Neural cell (in vitro differentiated cells): ENCODE measurements at regions not wholly inside any gene's neighbourhood (a gene's known extent, or its start where the extent isn't known, plus 50 kb on each side); places are given as distances from the start of the nearest gene placed in this dataset.

ENCODE experiments used
- H2AFZ ChIP-seq: fragments of 200-600, 300-800 bp; sonication (generic), shearing (Covaris generic); 2 replicates; pipeline ENCODE4 v1.6.0; 2014; ENCODE audit warnings: low read depth, mild to moderate bottlenecking, antibody characterized with exemption, low read length, moderate library complexity
- H3F3A ChIP-seq: fragments of 200-600 bp; shearing (Covaris generic); 2 replicates; pipeline ENCODE4 v1.6.1; 2016; ENCODE audit warnings: mild to moderate bottlenecking, moderate library complexity, mixed read lengths, antibody characterized with exemption, low read length; ENCODE audit not compliant: insufficient read depth, poor library complexity, severe bottlenecking
- H3K27ac ChIP-seq: fragments of 200-600, 300-800 bp; sonication (generic), shearing (Covaris generic); 2 replicates; pipeline ENCODE4 v1.5.1; 2014; ENCODE audit warnings: mild to moderate bottlenecking, low read length, moderate library complexity
- H3K27me3 ChIP-seq: fragments of 300-800, 200-600 bp; sonication (generic), shearing (Covaris generic); 2 replicates; pipeline ENCODE4 v1.6.0; 2014; ENCODE audit warnings: mild to moderate bottlenecking, low read depth, low read length, moderate library complexity; ENCODE audit not compliant: insufficient read depth
- H3K36me3 ChIP-seq: fragments of 300-800, 200-600 bp; sonication (generic), shearing (Covaris generic); 2 replicates; pipeline ENCODE4 v1.5.1; 2014; ENCODE audit warnings: mild to moderate bottlenecking, antibody characterized with exemption, low read length, moderate library complexity; ENCODE audit not compliant: insufficient read depth
- H3K4me2 ChIP-seq: fragments of 300-800, 200-600 bp; sonication (generic), shearing (Covaris generic); 2 replicates; pipeline ENCODE4 v1.6.0; 2014; ENCODE audit warnings: mild to moderate bottlenecking, low read length
- H3K4me3 ChIP-seq: fragments of 300-800, 200-600 bp; sonication (generic), shearing (Covaris generic); 2 replicates; pipeline ENCODE4 v1.5.1; 2014; ENCODE audit warnings: mild to moderate bottlenecking, low read length, moderate library complexity
- H3K79me2 ChIP-seq: fragments of 200-600 bp; shearing (Covaris generic); replicated peaks from 2 replicates; pipeline ENCODE4 v1.6.0; 2014; ENCODE audit warnings: mild to moderate bottlenecking, low read length, moderate library complexity; ENCODE audit not compliant: insufficient read depth
- H3K9ac ChIP-seq: fragments of 300-800, 200-600 bp; sonication (generic), shearing (Covaris generic); 2 replicates; pipeline ENCODE4 v1.6.1; 2016; ENCODE audit warnings: mild to moderate bottlenecking, low read length, mixed read lengths
- H3K9me2 ChIP-seq: fragments of 200-600 bp; shearing (Covaris generic); 2 replicates; pipeline ENCODE4 v1.6.1; 2016; ENCODE audit warnings: mild to moderate bottlenecking, low read length, mixed read lengths; ENCODE audit not compliant: insufficient read depth
- H3K9me3 ChIP-seq: fragments of 200-600, 300-800 bp; sonication (generic), shearing (Covaris generic); 2 replicates; pipeline ENCODE4 v1.6.1; 2016; ENCODE audit warnings: mild to moderate bottlenecking, mixed run types, low read length, moderate library complexity, mixed read lengths
- H4K20me1 ChIP-seq: fragments of 200-600 bp; shearing (Covaris generic); 2 replicates; pipeline ENCODE4 v1.6.1; 2016; ENCODE audit warnings: mild to moderate bottlenecking, mixed run types; ENCODE audit not compliant: insufficient read depth
- CTCF ChIP-seq: fragments of 450-650 bp; IDR thresholded peaks from 2 replicates; pipeline ENCODE4 v1.5.1; 2014; ENCODE audit warnings: antibody characterized with exemption, mild to moderate bottlenecking, moderate library complexity; ENCODE audit not compliant: poor library complexity, severe bottlenecking
- EP300 ChIP-seq: fragments of 450-650 bp; conservative IDR thresholded peaks from 2 replicates; pipeline ENCODE4 v1.6.1; 2014; ENCODE audit warnings: antibody characterized with exemption, mild to moderate bottlenecking, moderate library complexity; ENCODE audit not compliant: poor library complexity, severe bottlenecking
- EZH2 ChIP-seq: fragments of 200-600, 300-800 bp; shearing (Covaris generic), sonication (generic); IDR thresholded peaks from 2 replicates; pipeline ENCODE4 v1.6.1; 2014; ENCODE audit warnings: antibody characterized with exemption, low read length, borderline replicate concordance, mild to moderate bottlenecking; ENCODE audit not compliant: insufficient read depth, poor library complexity, severe bottlenecking
- MXI1 ChIP-seq: fragments of 450-650 bp; conservative IDR thresholded peaks from 2 replicates; pipeline ENCODE4 v1.6.1; 2014; ENCODE audit warnings: antibody characterized with exemption, mild to moderate bottlenecking; ENCODE audit not compliant: poor library complexity, severe bottlenecking
- POLR2AphosphoS5 ChIP-seq: IDR thresholded peaks from 2 replicates; pipeline ENCODE4 v1.6.1; 2012
- RAD21 ChIP-seq: fragments of 450-650 bp; conservative IDR thresholded peaks from 2 replicates; pipeline ENCODE4 v1.6.1; 2014; ENCODE audit warnings: antibody characterized with exemption, mild to moderate bottlenecking, moderate library complexity
- REST ChIP-seq: IDR thresholded peaks from 2 replicates; pipeline ENCODE4 v1.6.1; 2012; ENCODE audit warnings: borderline replicate concordance
- SMC3 ChIP-seq: fragments of 450-650 bp; conservative IDR thresholded peaks from 2 replicates; pipeline ENCODE4 v1.6.1; 2014; ENCODE audit warnings: antibody characterized with exemption, mild to moderate bottlenecking, moderate library complexity; ENCODE audit not compliant: poor library complexity
- TAF1 ChIP-seq: IDR thresholded peaks from 2 replicates; pipeline ENCODE4 v1.6.1; 2012; ENCODE audit warnings: low read depth

- Histone ChIP-seq H3F3A (no peaks in the 10 kb centered on the region), H3K9ac (no peak overlapping the region), H3K9me2 (no peaks in the 10 kb centered on the region), H3K4me3 (no peak overlapping the region), H3K79me2 (peaks cover 2% of the 10 kb centered on the region), H2AFZ (no peak overlapping the region), H3K36me3 (no peaks in the 10 kb centered on the region), H3K4me2 (no peak overlapping the region), H3K9me3 (no peaks in the 10 kb centered on the region), H4K20me1 (no peaks in the 10 kb centered on the region), H3K27ac (no peak overlapping the region), H3K27me3 (no peaks in the 10 kb centered on the region)
- no peak for TF ChIP-seq RAD21
- TF ChIP-seq TAF1 = no peak
- TF ChIP-seq REST = no peak
- TF ChIP-seq CTCF = no peak
- no peak for TF ChIP-seq POLR2AphosphoS5
- no peak for TF ChIP-seq SMC3
- no peak for TF ChIP-seq EZH2
- no peak for TF ChIP-seq EP300
- no peak for TF ChIP-seq MXI1
Observed at GRCh38 chr6:21895555-21895954, 302.0 kb downstream of the SOX4 start.

- H3K4me3 ChIP-seq = no peak overlapping the region
- no peaks in the 10 kb centered on the region for H3F3A ChIP-seq
- TF ChIP-seq CTCF (no peak), EZH2 (no peak), POLR2AphosphoS5 (no peak), RAD21 (no peak), EP300 (no peak), SMC3 (no peak), REST (no peak), MXI1 (no peak), TAF1 (no peak)
- no peak overlapping the region for H3K27ac ChIP-seq
- H3K9ac ChIP-seq = no peak overlapping the region
- H3K9me3 ChIP-seq = no peaks in the 10 kb centered on the region
- no peaks in the 10 kb centered on the region for H3K27me3 ChIP-seq
- H3K9me2 ChIP-seq = no peaks in the 10 kb centered on the region
- H2AFZ ChIP-seq = no peak overlapping the region
- H4K20me1 ChIP-seq = no peaks in the 10 kb centered on the region
- H3K4me2 ChIP-seq = no peak overlapping the region
- H3K79me2 ChIP-seq = no peaks in the 10 kb centered on the region
- H3K36me3 ChIP-seq = no peaks in the 10 kb centered on the region
Observed at GRCh38 chr6:21898107-21898796, 304.7 kb downstream of the SOX4 start.
